OCI-LY3 (cell line): ENCODE measurements at regions not wholly inside any gene's neighbourhood (a gene's known extent, or its start where the extent isn't known, plus 50 kb on each side); places are given as distances from the start of the nearest gene placed in this dataset.

Experiments
- H2AFZ ChIP-seq: fragments of 200-600, 300-600 bp; shearing (Covaris generic); 2 replicates; pipeline ENCODE4 v1.6.0; 2014; ENCODE audit warnings: antibody characterized with exemption, low read depth, low read length
- H3K27ac ChIP-seq: fragments of 200-600, 300-600 bp; sonication (generic); 2 replicates; pipeline ENCODE4 v1.5.1; 2014; ENCODE audit warnings: mild to moderate bottlenecking, low read length, moderate library complexity, mixed read lengths
- H3K27me3 ChIP-seq: fragments of 200-600, 300-600 bp; sonication (generic); 2 replicates; pipeline ENCODE4 v1.6.1; 2014; ENCODE audit warnings: low read depth, low read length, mixed read lengths
- H3K36me3 ChIP-seq: fragments of 200-600, 300-600 bp; sonication (generic); replicated peaks from 2 replicates; pipeline ENCODE3; 2014; ENCODE audit warnings: low read depth, low read length, mixed read lengths
- H3K4me1 ChIP-seq: fragments of 300-600, 200-600 bp; sonication (generic); 2 replicates; pipeline ENCODE4 v1.6.1; 2014; ENCODE audit warnings: low read length, mixed read lengths
- H3K4me2 ChIP-seq: fragments of 200-600, 300-600 bp; sonication (generic); 2 replicates; pipeline ENCODE4 v1.6.1; 2014; ENCODE audit warnings: low read length, mixed read lengths
- H3K4me3 ChIP-seq: fragments of 300-600, 200-600 bp; sonication (generic); 2 replicates; pipeline ENCODE4 v1.5.1; 2014; ENCODE audit warnings: antibody characterized with exemption, mild to moderate bottlenecking, low read length, moderate library complexity
- H3K79me2 ChIP-seq: fragments of 300-600, 200-600 bp; shearing (Covaris generic); 2 replicates; pipeline ENCODE4 v1.6.1; 2014; ENCODE audit warnings: mild to moderate bottlenecking, low read length, mixed read lengths
- H3K9ac ChIP-seq: fragments of 300-600, 200-600 bp; shearing (Covaris generic); 2 replicates; pipeline ENCODE4 v1.6.0; 2014; ENCODE audit warnings: mild to moderate bottlenecking, low read length, moderate library complexity
- H3K9me3 ChIP-seq: fragments of 200-600, 300-600 bp; shearing (Covaris generic); 2 replicates; pipeline ENCODE4 v1.6.1; 2014; ENCODE audit warnings: low read length, mixed read lengths; ENCODE audit not compliant: insufficient read depth
- H4K20me1 ChIP-seq: fragments of 200-600, 300-600 bp; sonication (generic); 2 replicates; pipeline ENCODE4 v1.6.1; 2016; ENCODE audit warnings: low read length, mixed read lengths; ENCODE audit not compliant: insufficient read depth
- EZH2phosphoT487 ChIP-seq: fragments of 200-600 bp; shearing (Covaris generic); IDR thresholded peaks from 2 replicates; pipeline ENCODE4 v1.6.1; 2018; ENCODE audit warnings: antibody characterized with exemption, mixed run types, low read depth
- TF ChIP-seq, protein P1 (sequence below): fragments of 200-600, 300-600 bp; sonication (generic); IDR thresholded peaks from 2 replicates; pipeline ENCODE4 v1.5.1; 2014; ENCODE audit warnings: antibody characterized with exemption, low read length, low read depth

GRCh38 chr1:208344202-208344857 is 100.1 kb upstream of the PLXNA2 start:
- Histone ChIP-seq H3K4me2 (no peak overlapping the region), H3K4me1 (no peaks in the 10 kb centered on the region), H3K27me3 (peaks cover 73% of the 10 kb centered on the region)

GRCh38 chr1:208347191-208347590 is 103.0 kb upstream of the PLXNA2 start:
- H3K36me3 ChIP-seq, result no peaks in the 10 kb centered on the region
- no peaks in the 10 kb centered on the region for H3K9me3 ChIP-seq
- H3K4me2 ChIP-seq, result no peak overlapping the region
- no peaks in the 10 kb centered on the region for H3K4me1 ChIP-seq
- H2AFZ ChIP-seq, result no peak overlapping the region
- H4K20me1 ChIP-seq, result no peaks in the 10 kb centered on the region
- no peak overlapping the region for H3K27ac ChIP-seq
- H3K4me3 ChIP-seq, result no peak overlapping the region
- H3K27me3 ChIP-seq, result peaks cover 53% of the 10 kb centered on the region
- no peak overlapping the region for H3K9ac ChIP-seq
- no peaks in the 10 kb centered on the region for H3K79me2 ChIP-seq
- TF ChIP-seq, protein P1, sequence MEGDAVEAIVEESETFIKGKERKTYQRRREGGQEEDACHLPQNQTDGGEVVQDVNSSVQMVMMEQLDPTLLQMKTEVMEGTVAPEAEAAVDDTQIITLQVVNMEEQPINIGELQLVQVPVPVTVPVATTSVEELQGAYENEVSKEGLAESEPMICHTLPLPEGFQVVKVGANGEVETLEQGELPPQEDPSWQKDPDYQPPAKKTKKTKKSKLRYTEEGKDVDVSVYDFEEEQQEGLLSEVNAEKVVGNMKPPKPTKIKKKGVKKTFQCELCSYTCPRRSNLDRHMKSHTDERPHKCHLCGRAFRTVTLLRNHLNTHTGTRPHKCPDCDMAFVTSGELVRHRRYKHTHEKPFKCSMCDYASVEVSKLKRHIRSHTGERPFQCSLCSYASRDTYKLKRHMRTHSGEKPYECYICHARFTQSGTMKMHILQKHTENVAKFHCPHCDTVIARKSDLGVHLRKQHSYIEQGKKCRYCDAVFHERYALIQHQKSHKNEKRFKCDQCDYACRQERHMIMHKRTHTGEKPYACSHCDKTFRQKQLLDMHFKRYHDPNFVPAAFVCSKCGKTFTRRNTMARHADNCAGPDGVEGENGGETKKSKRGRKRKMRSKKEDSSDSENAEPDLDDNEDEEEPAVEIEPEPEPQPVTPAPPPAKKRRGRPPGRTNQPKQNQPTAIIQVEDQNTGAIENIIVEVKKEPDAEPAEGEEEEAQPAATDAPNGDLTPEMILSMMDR, result no peak
- TF ChIP-seq EZH2phosphoT487, result no peak

More at GRCh38 chr1:208344202-208344857, 100.1 kb upstream of the PLXNA2 start:
- Histone ChIP-seq H2AFZ (no peak overlapping the region), H3K36me3 (no peaks in the 10 kb centered on the region), H3K9me3 (no peaks in the 10 kb centered on the region), H4K20me1 (no peaks in the 10 kb centered on the region), H3K9ac (no peak overlapping the region), H3K4me3 (no peak overlapping the region), H3K27ac (no peak overlapping the region), H3K79me2 (no peaks in the 10 kb centered on the region)
- TF ChIP-seq, protein P1, result no peak
- no peak for TF ChIP-seq EZH2phosphoT487

GRCh38 chr1:208349694-208350330 is 105.6 kb upstream of the PLXNA2 start:
- TF ChIP-seq, protein P1, result no peak
- no peak for TF ChIP-seq EZH2phosphoT487
- Histone ChIP-seq H3K4me1 (no peaks in the 10 kb centered on the region), H3K79me2 (no peaks in the 10 kb centered on the region)

DNA sequence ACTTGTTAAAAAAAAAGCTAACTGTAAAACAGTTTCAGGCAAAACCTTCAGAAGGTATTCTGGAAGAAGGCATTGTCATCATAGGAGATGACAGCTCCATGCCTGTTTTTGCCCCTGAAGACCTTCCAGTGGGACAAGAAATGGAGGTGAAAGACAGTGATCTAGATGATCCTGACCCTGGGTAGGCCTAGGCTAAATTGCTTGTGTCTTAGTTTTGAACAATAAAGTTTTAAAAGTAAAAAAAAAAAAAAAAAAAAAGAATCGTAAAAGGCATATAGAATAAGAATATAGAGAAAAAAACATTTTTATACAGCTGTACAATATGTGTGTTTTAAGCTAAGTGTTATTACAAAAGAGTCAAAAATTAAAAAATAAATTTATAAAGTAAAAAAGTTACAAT is 106.6 kb upstream of the PLXNA2 start:
- TF ChIP-seq, protein P1, result no peak
- TF ChIP-seq EZH2phosphoT487, result no peak
- no peaks in the 10 kb centered on the region for H4K20me1 ChIP-seq
- no peak overlapping the region for H2AFZ ChIP-seq
- H3K79me2 ChIP-seq, result no peaks in the 10 kb centered on the region
- no peaks in the 10 kb centered on the region for H3K9me3 ChIP-seq
- H3K4me1 ChIP-seq, result no peaks in the 10 kb centered on the region
- no peak overlapping the region for H3K4me2 ChIP-seq
- H3K36me3 ChIP-seq, result no peaks in the 10 kb centered on the region
- no peak overlapping the region for H3K4me3 ChIP-seq
- H3K27ac ChIP-seq, result no peak overlapping the region
- H3K9ac ChIP-seq, result no peak overlapping the region
- H3K27me3 ChIP-seq, result peaks cover 25% of the 10 kb centered on the region

More at GRCh38 chr1:208349694-208350330, 105.6 kb upstream of the PLXNA2 start:
- Histone ChIP-seq H3K4me3 (no peak overlapping the region), H3K9me3 (no peaks in the 10 kb centered on the region), H3K27ac (no peak overlapping the region), H3K9ac (no peak overlapping the region), H4K20me1 (no peaks in the 10 kb centered on the region), H3K36me3 (no peaks in the 10 kb centered on the region), H3K27me3 (peaks cover 30% of the 10 kb centered on the region), H3K4me2 (no peak overlapping the region), H2AFZ (no peak overlapping the region)
